Skeletal muscle cell (primary cell): ENCODE measurements at regions not wholly inside any gene's neighbourhood (a gene's known extent, or its start where the extent isn't known, plus 50 kb on each side); places are given as distances from the start of the nearest gene placed in this dataset.
"Not testable (repeated sequence)": the region's sequence is repeated elsewhere in the genome, so short reads cannot be mapped to it uniquely, and the experiment has no call there.

Experiments used
- DNase-seq: peaks from one replicate; pipeline ENCODE4 v3.0.0-alpha.2; 2010; ENCODE audit warnings: low read depth
- H3K4me3 ChIP-seq: 2 replicates; pipeline ENCODE4 v1.5.1; 2011; ENCODE audit warnings: low read depth, mild to moderate bottlenecking, control low read depth, low read length, moderate library complexity

DNA sequence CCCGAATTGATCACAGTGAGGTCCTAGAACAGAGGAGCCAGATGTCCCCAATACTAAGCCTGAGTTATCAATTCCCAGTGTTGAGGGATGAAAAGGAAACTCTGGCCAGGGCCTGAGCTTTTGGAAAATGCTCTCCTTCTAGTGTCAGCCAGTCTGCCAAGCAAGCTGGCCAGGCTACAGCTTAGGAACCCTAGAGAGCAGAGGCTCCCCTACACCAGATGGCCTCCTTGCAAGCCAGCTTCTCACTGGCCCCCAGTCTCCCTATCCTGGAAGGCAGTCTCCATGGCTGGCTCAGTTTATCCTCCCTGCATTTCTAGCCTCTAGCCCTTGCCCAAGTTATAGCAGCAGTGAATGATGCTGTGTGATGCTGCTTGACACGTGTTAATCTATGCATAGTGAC is 204.7 kb upstream of the WWC1 start:
- DNase-seq, result no peak
- H3K4me3 ChIP-seq, result no peak overlapping the region

- DNase-seq, result no peak
- no peak overlapping the region for H3K4me3 ChIP-seq
These were observed 202.9 kb upstream of the WWC1 start for GRCh38 chr5:168088410-168089173.

- H3K4me3 ChIP-seq, result no peak overlapping the region
- DNase-seq, result no peak
These were observed 202.1 kb upstream of the WWC1 start for GRCh38 chr5:168089201-168089887.

DNA sequence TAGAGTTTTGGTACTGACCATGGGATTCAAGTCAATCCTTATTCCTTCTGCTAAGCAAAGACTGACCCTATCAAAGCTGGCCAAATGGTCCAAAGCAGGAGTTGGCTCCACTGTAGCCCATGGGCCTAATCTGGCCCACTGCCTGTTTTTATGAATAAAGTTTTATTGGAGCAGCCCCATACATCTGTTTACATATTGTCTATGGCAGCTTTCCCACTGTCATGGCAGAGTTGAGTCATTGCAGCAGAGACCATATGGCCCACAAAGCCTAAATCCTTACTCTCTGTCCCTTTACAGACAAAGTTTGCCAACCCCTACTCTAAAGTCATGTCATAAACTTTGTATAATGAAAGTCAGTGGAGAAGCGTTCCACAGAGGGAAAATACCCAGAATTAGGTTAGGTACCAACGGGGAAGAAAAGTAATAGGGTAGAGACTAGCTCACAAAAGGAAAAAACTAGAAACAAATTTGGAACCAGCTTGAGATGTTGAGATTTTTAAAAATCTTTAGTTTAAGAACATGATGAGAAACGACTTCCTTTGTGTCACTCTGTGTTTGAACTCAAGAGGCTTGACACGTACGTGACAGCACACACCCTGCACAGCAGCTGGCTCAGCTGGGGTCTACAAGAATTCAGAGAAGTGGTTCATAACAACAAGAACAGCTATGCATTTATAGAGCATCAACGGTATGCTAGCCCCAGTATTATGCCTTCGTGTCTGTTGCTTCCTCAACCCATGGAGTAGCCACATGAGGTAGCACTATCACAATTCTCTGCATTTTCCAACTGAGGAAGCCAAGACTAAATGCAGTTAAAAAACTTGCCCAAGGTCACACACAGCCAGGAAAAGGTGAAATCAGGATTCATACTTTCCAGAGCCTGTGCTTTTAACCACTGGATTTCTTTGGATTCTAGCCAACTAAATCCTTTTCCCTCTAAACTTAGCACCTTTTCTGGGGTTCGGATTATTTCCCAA is 198.9 kb upstream of the WWC1 start:
- no peak for DNase-seq

GRCh38 chr5:168093200-168093910 is 198.1 kb upstream of the WWC1 start:
- DNase-seq, result no peak
- no peak overlapping the region for H3K4me3 ChIP-seq

More for the DNA sequence above, 198.9 kb upstream of the WWC1 start:
- H3K4me3 ChIP-seq, result no peak overlapping the region

GRCh38 chr5:168096525-168096924 is 194.9 kb upstream of the WWC1 start:
- no peak for DNase-seq
- no peak overlapping the region for H3K4me3 ChIP-seq

GRCh38 chr5:168097876-168098653 is 193.4 kb upstream of the WWC1 start:
- no peak for DNase-seq
- H3K4me3 ChIP-seq, result no peak overlapping the region

DNA sequence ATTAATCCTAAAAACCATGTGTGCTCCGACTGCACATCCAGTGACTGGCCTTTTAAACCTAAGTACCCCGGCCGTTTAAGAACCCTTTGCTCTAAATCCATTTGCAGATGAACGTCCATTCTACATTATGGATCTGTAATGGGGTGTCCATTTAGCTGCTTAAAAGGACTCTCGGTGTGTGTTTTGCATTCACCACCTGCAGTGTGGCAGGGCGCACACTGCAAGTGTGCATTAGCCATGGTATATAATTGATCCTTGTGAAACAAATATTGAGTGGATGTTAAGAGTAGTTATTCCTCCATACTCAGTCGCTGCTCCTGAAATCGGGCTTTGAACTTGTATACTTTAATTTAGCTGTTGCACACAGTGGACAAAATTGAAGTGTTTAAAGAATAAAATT is 190.1 kb upstream of the WWC1 start:
- DNase-seq, result no peak
- H3K4me3 ChIP-seq, result no peak overlapping the region

GRCh38 chr5:168103018-168103417 is 188.4 kb upstream of the WWC1 start:
- not testable (repeated sequence) for DNase-seq, H3K4me3 ChIP-seq

DNA sequence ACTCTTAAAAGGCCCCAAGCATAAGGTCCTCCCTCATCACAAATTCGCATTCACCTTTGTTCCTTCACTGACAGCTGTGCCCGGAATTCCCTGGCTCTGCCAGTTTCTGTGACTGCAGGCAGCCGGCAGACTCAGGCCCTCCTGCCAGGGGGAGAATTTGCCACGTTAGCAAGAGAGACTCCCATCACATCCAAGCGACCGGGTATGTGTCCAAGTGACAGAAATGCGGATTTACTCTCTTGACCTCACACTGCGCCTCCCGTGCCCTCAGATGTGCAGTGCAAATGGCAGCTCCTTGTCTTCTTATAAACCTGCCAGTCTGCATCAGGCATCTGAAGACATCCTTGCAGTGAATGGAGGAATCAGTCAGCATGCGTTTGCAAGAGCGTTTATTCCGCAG is 187.1 kb upstream of the WWC1 start:
- no peak for DNase-seq
- no peak overlapping the region for H3K4me3 ChIP-seq

DNA sequence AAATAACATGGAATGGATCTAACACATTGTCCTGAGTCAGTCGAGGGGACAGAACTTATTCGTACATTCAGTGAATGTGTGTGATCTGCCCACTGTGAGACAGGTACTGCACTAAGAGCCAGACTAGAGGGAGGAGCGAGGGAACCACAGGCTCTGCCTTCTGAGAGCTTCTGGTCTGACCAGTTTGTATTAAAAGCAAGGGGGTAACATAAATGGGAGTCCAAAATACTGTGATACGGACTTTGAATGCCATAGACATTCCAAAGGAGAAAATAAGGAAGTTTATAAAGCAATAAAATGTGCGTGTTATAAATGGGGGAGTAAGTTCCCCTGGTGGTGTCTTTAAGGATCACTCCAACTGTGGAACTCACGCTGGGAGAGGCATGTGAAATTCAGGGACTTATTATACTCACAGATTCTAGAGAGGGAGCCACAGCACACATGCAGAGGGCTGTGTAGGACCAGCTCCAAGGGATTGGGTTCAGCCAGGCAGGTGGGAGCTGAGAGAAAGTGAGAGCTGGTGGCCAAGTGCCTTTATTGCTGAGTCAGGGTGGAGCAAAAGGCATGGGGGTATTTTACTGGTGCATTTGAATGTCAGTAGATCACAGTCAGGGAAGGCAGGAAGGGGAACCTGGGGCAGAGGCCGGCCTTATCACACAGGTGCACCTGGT is 186.5 kb upstream of the WWC1 start:
- no peak for DNase-seq
- no peak overlapping the region for H3K4me3 ChIP-seq

- DNase-seq, result no peak
- no peak overlapping the region for H3K4me3 ChIP-seq
These were observed 185.3 kb upstream of the WWC1 start for GRCh38 chr5:168106008-168106761.

GRCh38 chr5:168109441-168109840 is 182.0 kb upstream of the WWC1 start:
- H3K4me3 ChIP-seq, result no peak overlapping the region
- DNase-seq, result no peak

DNA sequence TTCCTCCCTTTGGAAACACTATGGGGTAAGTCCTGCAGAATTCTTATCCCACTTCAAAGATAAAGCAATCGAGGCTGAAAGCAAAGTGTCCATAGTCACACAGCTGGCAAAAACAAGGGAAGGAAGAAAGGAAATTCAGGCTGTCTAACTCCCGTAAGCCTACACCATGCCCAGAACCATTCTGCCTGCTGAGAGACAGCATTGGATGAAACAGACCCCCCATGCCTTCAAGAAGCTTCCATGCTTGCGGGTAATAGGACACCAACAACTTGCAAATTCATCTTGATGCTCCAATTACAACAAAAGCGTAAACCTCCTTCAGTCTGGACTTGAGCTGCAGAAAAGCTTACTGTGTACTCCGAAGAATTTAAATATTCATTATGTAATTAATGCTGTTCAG is 181.1 kb upstream of the WWC1 start:
- DNase-seq, result no peak
- H3K4me3 ChIP-seq, result no peak overlapping the region

DNA sequence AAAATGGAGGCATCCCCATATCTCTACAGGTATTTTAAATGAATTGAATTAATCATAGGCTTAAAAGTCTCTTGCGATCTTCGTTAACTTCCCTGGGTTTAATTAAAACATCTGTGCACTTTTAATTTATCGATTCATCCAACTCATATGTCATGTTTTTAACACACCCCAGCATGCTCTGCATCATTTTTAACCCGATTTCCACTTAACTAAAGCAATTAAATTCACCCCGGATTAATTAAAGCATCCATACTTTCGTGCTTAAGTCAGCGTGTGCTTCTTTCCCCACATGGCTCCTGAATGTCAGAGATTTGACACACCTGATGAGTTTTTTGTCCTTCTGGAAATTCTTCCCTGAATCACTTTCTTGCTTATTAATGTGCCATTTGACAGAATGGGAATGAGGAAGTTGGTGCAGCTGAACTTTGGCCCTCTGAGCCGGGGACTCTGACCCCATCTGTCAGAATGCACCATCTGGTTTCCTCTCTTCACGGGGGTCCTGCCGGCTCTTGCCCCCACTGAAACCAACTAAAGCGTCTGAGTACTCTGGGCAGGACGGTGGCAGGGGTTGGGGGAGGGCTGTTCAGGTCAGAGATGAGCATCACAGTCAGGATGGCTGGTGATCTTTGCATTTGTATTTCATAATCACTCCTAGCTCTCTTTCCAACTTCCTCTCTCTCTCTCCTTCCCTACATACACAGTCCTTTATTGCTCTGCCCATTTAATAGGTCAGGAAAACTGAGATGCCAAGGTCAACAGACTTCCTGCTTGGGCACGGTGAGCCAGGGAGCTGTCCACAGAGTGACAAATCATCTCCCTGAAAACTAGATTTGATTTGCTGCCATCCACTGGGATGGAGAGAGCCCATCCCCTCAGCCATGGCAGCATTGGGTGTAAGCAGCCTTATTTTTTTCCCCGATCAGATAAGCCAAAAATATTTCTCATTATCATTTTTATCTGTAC is 180.3 kb upstream of the WWC1 start:
- no peak for DNase-seq
- no peak overlapping the region for H3K4me3 ChIP-seq

DNA sequence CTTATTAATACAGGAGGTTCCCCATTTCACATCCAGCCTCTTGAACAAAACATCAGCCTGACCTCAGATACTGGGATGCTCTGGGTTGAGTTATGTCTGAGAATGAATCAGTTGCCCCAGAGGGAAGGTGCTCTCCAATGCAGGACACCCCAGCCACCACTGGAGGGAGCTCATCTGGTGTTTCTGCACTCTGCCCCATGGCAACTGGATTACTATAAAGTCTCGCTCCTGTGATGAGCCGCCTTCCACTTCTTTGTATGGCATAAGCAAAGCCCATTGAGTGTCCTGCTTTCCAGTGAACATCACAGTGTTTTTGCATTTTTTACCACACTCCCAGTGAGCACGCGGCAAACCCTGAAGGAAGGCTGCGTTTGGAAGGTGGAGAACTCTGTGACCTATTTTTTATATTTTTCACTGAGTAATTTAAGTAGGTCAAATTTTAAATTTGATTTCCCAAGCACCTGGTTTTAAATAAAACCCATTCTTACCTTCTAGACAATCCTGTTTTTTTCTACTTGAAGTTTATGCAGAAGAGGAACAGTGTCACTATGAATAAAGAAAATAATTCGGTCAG is 176.9 kb upstream of the WWC1 start:
- no peak overlapping the region for H3K4me3 ChIP-seq
- DNase-seq, result no peak
